ENCODE measurements at regions not wholly inside any gene's neighbourhood (a gene's known extent, or its start where the extent isn't known, plus 50 kb on each side); places are given as distances from the start of the nearest gene placed in this dataset.

DNA sequence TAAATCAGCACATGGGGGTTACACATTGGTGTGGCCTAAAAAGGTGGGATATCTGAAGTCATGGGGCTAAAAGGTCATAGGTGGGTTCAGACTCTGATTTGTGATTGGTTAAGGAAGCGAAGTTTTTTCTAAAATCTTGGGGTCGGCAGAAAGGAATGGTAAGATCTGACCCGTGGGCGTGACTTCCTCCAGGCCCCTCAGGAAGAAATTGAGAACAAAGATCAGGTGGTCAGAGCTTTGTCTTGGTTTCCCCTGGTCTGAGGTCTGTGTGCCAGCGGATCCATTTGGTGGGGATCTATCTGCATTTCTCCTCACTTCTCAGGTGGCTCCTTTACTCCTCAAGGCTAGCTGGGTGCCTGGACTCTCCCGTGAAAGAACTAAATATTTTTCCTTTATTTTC lies 302.8 kb downstream of the ABCC12 start:
- TF ChIP-seq CTCF (IDR thresholded peaks at IDR 0.05): no peak
- no peak for TF ChIP-seq ZFX (IDR thresholded peaks at IDR 0.05; ENCODE audit: borderline replicate concordance)

Measured in 22Rv1 (cell line).